GM21786 (cell line): ENCODE measurements at regions not wholly inside any gene's neighbourhood (a gene's known extent, or its start where the extent isn't known, plus 50 kb on each side); places are given as distances from the start of the nearest gene placed in this dataset.

Experiments
- ATAC-seq: cut with Tn5 transposase; IDR thresholded peaks from one replicate; pipeline ENCODE4 v1.9.1; 2021; ENCODE audit not compliant: unreplicated experiment

GRCh38 chr19:29292153-29292552, 79.2 kb upstream of the UQCRFS1 start:
- ATAC-seq, result no peak

DNA sequence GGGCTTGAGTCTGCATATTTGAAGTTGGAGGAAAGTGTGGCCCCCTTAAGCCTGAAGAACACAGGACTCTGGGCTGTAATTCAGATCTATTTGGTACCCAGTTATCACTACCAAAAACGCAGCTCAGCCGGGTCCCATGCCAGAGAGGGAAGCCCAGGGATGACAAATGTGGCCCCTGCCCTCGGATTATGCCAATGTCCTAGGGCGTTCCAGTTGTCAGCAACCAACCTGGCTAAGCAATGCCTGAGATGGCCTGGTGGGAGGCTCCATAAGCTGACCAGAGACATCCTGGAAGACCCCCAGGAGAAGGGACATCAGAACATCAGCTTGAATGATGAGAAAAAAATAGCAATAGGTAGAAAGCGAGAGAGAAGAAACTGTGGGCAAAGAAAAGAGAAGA, 79.6 kb upstream of the UQCRFS1 start:
- no peak for ATAC-seq

- ATAC-seq, result no peak
Observed at GRCh38 chr19:29293292-29293691, 80.3 kb upstream of the UQCRFS1 start.

DNA sequence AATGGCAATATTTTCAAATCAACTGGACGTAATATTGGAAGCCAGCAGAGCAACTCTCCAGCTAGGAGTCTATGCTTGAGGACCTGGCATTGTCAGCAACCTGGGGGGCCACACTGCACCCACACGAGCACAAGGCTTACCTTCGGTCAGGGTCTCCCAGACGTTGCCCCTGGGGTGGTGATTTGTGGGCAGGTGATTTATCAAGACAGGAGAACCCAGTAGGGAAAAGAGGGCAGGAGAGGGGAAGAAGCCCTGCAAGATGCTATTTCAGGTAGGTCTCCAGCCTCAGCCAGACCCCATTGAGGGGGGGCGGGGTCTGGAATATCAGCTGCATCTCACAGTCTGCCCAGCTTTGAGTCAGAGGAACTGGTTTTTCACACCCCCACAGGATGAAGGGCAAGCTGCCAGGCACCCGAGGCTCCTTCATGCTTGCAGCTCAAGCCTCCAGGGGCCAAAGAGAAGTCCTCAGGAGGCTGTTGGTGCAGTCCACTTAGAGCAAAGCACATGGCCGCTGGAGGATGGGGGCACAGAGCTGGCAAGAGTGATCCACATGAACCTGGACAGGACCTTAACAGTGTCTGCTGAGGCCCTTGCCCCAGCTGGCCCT, 80.9 kb upstream of the UQCRFS1 start:
- no peak for ATAC-seq

DNA sequence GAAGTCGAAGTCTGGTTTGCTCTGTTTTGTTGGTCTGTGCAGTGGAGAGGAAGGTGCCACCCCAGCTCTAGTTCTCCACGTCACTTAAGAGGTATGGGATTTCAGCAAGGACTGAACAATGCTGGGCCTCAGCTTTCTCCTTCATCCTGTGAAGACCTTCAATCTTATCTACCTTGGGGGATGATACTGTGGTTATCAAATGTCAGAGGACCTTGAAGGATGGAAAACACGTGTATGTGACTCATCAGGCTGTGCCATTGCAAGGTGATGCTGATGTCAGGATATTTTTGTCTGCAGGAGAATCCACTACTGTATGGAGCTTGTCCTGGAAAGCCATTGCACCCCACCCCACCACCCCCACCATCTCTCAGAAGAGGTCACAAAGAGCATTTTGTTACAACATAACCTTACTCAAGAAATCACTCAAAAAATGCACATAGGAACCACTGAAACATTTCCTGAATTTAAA, 81.4 kb upstream of the UQCRFS1 start:
- no peak for ATAC-seq

GRCh38 chr19:29295285-29295684, 82.3 kb upstream of the UQCRFS1 start:
- ATAC-seq, result no peak

DNA sequence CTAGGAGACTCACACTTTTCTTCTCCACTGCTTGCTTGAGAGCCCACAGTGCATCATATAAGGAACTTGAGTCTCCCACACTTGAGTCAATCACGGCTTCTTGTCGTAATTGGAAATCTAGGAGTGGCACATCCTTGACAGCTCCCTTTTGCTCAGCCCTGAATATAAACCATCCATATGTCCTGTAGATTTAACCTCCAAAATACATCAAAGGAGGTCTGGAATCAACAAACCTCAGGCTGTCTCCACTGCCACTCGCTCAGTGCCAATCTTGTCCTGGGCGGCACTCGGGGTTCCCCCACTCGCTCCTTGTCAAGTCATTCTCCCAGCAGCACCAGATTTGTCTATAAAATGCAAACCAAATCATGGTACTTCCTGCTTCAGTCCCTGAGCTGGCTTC, 84.4 kb upstream of the UQCRFS1 start:
- no peak for ATAC-seq

- no peak for ATAC-seq
Observed at GRCh38 chr19:29299416-29300380, 86.7 kb upstream of the UQCRFS1 start.

DNA sequence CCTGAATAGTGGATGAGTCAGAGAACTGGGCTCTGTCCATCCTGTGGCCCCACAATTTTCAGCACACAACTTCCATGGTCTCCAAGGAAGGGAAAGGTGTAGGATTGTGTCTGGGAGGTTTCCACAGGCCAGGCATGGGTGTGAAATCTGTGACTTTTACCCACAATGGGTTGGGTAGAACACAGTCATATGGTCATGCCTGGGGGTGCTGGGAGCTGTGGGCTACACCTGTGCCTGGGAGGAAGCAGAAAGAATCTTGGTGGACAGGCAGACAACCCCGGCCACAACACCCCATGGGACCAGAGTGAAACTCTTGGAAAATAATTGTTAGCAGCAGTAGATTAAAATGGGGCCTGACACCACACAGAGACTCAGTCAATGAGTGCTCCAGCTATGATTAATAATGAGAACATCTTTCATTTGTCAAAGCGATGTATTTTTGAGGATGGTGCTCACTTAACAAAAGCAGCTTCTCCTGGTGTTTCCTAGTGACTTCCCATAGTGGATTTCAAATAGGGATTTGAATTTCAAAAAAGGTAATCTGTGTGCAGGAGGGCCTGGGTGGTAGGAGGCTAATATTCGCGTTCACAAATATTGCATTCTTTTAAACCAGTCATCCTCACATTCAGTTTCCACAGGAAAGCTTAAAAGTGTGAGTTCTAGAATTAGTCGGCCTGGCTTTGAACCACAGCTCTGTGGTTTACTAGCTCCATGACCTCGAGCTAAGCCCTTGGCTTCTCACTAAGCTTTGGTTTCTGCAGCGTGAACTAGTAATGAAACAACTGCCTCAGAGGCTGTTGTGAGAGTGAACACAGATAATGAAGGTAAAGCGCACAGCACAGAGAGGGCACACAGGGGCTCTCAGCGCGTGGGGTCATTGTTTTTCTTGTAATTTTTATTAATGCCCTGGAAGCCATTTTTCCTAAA, 89.3 kb upstream of the UQCRFS1 start:
- no peak for ATAC-seq

DNA sequence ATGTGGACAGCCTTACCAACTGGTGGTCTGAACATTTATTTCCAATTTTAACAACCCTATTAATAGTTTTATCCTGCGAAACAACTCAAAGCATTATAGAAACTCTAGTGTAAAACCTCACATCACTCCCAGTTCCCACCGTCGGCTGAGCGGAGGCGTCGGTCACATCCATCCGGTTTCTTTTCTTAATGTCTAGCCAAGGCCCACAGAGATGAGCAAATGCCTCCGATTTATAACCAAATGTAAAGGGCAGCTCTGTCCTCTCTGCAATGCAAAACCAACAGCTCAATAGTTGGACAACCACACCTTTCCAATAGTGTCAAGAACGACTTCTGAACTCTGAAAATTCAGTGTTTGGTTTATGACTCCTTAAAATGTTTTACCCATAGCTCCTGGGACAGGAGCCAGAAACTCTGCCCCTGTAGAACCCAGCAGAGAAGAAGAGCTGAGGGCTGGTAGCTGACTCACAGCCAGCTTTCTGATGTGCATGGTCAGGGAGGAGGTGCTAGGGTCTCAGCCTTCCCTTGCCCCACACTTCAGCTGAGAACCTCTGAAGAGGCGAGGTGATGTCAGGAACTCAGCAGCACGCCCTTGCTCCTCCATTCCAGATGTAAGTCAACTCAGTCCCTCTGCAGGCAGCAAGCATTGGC, 90.2 kb upstream of the UQCRFS1 start:
- ATAC-seq, result no peak

- ATAC-seq, result no peak
Observed at GRCh38 chr19:29303719-29304090, 90.8 kb upstream of the UQCRFS1 start.

GRCh38 chr19:29305268-29305667, 92.3 kb upstream of the UQCRFS1 start:
- ATAC-seq, result no peak

GRCh38 chr19:29308977-29309590, 96.1 kb upstream of the UQCRFS1 start:
- no peak for ATAC-seq

DNA sequence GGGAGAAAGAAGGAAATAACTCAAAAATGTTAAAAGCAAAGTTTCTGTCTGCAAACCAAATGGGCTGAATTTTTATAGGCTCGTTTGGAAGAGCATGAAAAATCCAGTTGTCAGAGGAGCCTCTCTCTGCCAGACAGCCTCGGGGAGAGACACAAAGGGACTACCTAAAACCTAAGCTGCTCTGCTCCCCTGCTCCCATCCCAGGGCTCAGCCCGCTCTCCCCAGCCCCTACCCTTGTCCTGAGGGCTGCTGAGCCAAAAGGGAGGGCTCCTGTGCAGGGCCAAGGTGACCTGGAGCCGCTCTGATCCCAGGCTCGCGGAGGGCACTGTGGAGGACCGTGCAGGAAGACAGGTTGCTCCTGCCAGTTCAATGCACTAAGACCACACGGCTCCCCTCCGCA, 96.7 kb upstream of the UQCRFS1 start:
- no peak for ATAC-seq

DNA sequence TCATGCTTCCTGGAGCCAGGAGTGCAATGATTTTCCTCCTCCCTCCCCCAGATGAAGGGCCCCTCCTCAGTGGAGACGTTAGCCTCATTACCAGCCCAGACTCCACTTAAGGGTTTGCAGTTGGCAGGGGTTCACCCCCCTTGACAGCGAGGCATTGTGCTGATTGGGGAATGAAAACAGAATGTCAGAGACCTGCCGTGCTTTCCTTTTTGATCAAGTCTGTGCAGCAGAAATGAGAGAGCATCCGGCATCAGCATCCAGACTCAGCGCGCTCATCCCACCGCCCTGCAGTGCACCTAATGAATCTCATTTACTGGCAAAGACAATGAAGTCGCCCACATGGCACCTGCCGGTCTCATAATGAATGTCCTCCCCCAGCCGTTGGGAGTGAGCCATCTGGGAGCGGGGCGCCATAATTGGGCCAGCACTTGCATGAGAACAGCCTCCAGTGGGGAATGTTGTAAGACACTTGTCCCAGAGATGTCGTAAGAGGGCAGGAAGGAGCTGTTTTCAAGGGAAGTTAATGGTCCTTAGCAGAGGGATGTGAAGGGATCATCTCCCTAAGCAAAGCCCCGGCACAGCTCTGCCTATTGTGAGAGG, 98.3 kb upstream of the UQCRFS1 start:
- no peak for ATAC-seq

- ATAC-seq, result no peak
Observed at GRCh38 chr19:29315556-29316190, 102.7 kb upstream of the UQCRFS1 start.

- ATAC-seq, result no peak
Observed at GRCh38 chr19:29318581-29318980, 105.6 kb upstream of the UQCRFS1 start.

- ATAC-seq, result no peak
Observed at GRCh38 chr19:29320086-29320485, 107.1 kb upstream of the UQCRFS1 start.

- no peak for ATAC-seq
Observed at GRCh38 chr19:29320618-29321017, 107.7 kb upstream of the UQCRFS1 start.
